ENCODE measurements at regions not wholly inside any gene's neighbourhood (a gene's known extent, or its start where the extent isn't known, plus 50 kb on each side); places are given as distances from the start of the nearest gene placed in this dataset.

DNA sequence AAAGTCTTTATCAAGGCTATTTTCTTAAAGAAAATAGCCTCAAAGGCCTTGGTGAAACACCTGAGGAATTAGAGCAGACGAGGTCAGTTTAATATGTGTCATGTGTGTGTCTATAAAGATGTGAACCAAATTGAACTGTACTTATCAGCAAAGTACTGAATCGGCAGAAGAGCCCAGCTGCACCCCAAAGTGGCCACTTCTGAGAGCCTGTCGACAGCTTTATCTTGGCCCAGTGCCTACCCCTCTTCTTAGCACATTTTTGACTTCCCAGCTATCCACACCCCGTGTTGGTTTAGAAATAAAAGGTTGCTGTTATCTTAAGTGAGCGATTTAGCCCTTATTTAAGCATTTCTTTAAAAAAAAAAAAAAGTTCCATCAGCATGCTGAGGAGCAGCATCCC lies 329.7 kb downstream of the FBXW7 start (continued):
- TF ChIP-seq TCF3 (IDR thresholded peaks at IDR 0.05; ENCODE audit: borderline replicate concordance, insufficient read depth, low read depth, low read length): no peak
- TF ChIP-seq, protein P1, sequence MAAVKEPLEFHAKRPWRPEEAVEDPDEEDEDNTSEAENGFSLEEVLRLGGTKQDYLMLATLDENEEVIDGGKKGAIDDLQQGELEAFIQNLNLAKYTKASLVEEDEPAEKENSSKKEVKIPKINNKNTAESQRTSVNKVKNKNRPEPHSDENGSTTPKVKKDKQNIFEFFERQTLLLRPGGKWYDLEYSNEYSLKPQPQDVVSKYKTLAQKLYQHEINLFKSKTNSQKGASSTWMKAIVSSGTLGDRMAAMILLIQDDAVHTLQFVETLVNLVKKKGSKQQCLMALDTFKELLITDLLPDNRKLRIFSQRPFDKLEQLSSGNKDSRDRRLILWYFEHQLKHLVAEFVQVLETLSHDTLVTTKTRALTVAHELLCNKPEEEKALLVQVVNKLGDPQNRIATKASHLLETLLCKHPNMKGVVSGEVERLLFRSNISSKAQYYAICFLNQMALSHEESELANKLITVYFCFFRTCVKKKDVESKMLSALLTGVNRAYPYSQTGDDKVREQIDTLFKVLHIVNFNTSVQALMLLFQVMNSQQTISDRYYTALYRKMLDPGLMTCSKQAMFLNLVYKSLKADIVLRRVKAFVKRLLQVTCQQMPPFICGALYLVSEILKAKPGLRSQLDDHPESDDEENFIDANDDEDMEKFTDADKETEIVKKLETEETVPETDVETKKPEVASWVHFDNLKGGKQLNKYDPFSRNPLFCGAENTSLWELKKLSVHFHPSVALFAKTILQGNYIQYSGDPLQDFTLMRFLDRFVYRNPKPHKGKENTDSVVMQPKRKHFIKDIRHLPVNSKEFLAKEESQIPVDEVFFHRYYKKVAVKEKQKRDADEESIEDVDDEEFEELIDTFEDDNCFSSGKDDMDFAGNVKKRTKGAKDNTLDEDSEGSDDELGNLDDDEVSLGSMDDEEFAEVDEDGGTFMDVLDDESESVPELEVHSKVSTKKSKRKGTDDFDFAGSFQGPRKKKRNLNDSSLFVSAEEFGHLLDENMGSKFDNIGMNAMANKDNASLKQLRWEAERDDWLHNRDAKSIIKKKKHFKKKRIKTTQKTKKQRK (IDR thresholded peaks at IDR 0.05; ENCODE audit: low read depth, low read length): no peak

- WGBS (ENCODE audit: insufficient coverage, insufficient replicate concordance, low lambda C conversion rate, missing lambda C conversion rate): 57% methylated on average over 3 of the region's 3 CpGs
Measured at GRCh38 chr4:152202415-152202814, 333.5 kb downstream of the FBXW7 start.

More at GRCh38 chr4:152202415-152202814, 333.5 kb downstream of the FBXW7 start:
- no peak overlapping the region for H3K4me3 ChIP-seq
- no peaks in the 10 kb centered on the region for H3K36me3 ChIP-seq (ENCODE audit: control insufficient read depth in 2 of 2, insufficient read depth in 2 of 2, low read length in 1 of 2)
- no peaks in the 10 kb centered on the region for H4K20me1 ChIP-seq (ENCODE audit: control insufficient read depth, insufficient read depth)
- no peak overlapping the region for H3K27ac ChIP-seq (ENCODE audit: control insufficient read depth, insufficient read depth)
- CTCF ChIA-PET: no interaction called here
- POLR2A ChIA-PET: interaction anchor here (0.6 kb wide), 1 partner anchor 114 kb away, joined by 5 read pairs; no protein-coding TSS in a partner anchor
- no peak overlapping the region for H2AFZ ChIP-seq (ENCODE audit: control insufficient read depth, low read depth, low read length)
- no peaks in the 10 kb centered on the region for H3K4me1 ChIP-seq (ENCODE audit: control insufficient read depth, insufficient read depth, low read length)
- SMC1A ChIA-PET (ENCODE audit: uncharacterized antibody, unreplicated experiment): interaction anchor here (1.1 to 2.3 kb wide), 2 partner anchors 52 to 76 kb away, joined by 3 to 6 read pairs; no protein-coding TSS in a partner anchor
- H3K79me2 ChIP-seq (ENCODE audit: control insufficient read depth, insufficient read depth, low read length): no peaks in the 10 kb centered on the region
- TF ChIP-seq, protein P2, sequence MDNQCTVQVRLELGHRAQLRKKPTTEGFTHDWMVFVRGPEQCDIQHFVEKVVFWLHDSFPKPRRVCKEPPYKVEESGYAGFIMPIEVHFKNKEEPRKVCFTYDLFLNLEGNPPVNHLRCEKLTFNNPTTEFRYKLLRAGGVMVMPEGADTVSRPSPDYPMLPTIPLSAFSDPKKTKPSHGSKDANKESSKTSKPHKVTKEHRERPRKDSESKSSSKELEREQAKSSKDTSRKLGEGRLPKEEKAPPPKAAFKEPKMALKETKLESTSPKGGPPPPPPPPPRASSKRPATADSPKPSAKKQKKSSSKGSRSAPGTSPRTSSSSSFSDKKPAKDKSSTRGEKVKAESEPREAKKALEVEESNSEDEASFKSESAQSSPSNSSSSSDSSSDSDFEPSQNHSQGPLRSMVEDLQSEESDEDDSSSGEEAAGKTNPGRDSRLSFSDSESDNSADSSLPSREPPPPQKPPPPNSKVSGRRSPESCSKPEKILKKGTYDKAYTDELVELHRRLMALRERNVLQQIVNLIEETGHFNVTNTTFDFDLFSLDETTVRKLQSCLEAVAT (IDR thresholded peaks at IDR 0.05): no peak
- no peak for TF ChIP-seq TARDBP (IDR thresholded peaks at IDR 0.05; ENCODE audit: borderline replicate concordance)
- TF ChIP-seq ATF2 (IDR thresholded peaks at IDR 0.05; ENCODE audit: low read length): no peak
- no peak for TF ChIP-seq NR2C1 (IDR thresholded peaks at IDR 0.05)
- TF ChIP-seq POLR2AphosphoS5 (IDR thresholded peaks at IDR 0.05; ENCODE audit: low read length): no peak
- no peak for TF ChIP-seq ELK1 (IDR thresholded peaks at IDR 0.05; ENCODE audit: low read depth, low read length)
- TF ChIP-seq CBX3 (IDR thresholded peaks at IDR 0.05; ENCODE audit: borderline replicate concordance, low read depth): no peak
- TF ChIP-seq RB1 (IDR thresholded peaks at IDR 0.05; ENCODE audit: borderline replicate concordance): no peak
- H3K4me2 ChIP-seq (ENCODE audit: control insufficient read depth, insufficient read depth): no peak overlapping the region
- no peak for FAIRE-seq
- RAD21 ChIA-PET (ENCODE audit: unreplicated experiment): no interaction called here
- H3K9me3 ChIP-seq (replicated peaks; ENCODE audit: control insufficient read depth, insufficient read depth, low read length): no peaks in the 10 kb centered on the region
- H3K27me3 ChIP-seq (replicated peaks in 1 of 2; ENCODE audit: control insufficient read depth in 2 of 2, insufficient read depth in 2 of 2, low read length in 1 of 2): no peaks in the 10 kb centered on the region
- H3K9ac ChIP-seq (ENCODE audit: control insufficient read depth, insufficient read depth, low read length): no peak overlapping the region
- in situ Hi-C loops (cut with MboI) (no loop called here), intact Hi-C loops (cut with micrococcal nuclease; ENCODE audit: unreplicated experiment) (no loop called here)
- no peak for ATAC-seq
- DNase-seq (ENCODE audit: low read depth, low spot score): no peak
- BruUV-seq (replicated peaks): no TSS peak

Measured in GM12878 (cell line).